ENCODE measurements at regions not wholly inside any gene's neighbourhood (a gene's known extent, or its start where the extent isn't known, plus 50 kb on each side); places are given as distances from the start of the nearest gene placed in this dataset.
A peak's percentile ranks its signal among the peaks of the same experiment; 100 is the strongest.

DNA sequence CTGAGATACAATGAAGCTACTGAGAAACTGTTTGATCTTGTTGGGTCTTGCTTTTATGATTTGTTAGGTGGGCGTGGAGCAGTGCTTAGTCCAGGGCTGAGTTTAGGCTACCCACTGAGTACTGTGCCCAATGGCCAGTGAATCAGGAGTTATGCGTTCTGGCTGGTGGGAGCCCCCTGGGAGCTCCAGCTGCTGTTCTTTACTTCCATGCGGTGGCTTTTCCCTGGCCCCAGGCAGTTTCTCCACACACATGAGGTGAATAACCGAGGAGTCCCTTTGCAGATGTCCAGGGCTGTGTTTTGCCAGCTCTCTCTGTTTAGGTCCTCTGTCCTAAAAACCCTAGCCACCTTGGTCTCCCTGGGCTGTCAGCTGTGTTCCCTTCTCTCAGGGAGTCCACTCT is 106.5 kb downstream of the KLF13 start:
- Mint-ChIP-seq H3K36me3 (ENCODE audit: low read depth) (no peaks in the 10 kb centered on the region), H3K27me3 (no peaks in the 10 kb centered on the region), H3K27ac (peak overlapping the region; percentile 24), H3K4me1 (peaks cover 46% of the 10 kb centered on the region), H3K9me3 (no peaks in the 10 kb centered on the region), H3K4me3 (no peak overlapping the region)
- ATAC-seq (ENCODE audit: low read depth) (no peak), DNase-seq (no peak)
- TF ChIP-seq, protein P1, sequence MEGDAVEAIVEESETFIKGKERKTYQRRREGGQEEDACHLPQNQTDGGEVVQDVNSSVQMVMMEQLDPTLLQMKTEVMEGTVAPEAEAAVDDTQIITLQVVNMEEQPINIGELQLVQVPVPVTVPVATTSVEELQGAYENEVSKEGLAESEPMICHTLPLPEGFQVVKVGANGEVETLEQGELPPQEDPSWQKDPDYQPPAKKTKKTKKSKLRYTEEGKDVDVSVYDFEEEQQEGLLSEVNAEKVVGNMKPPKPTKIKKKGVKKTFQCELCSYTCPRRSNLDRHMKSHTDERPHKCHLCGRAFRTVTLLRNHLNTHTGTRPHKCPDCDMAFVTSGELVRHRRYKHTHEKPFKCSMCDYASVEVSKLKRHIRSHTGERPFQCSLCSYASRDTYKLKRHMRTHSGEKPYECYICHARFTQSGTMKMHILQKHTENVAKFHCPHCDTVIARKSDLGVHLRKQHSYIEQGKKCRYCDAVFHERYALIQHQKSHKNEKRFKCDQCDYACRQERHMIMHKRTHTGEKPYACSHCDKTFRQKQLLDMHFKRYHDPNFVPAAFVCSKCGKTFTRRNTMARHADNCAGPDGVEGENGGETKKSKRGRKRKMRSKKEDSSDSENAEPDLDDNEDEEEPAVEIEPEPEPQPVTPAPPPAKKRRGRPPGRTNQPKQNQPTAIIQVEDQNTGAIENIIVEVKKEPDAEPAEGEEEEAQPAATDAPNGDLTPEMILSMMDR (IDR thresholded peaks at IDR 0.05): no peak
- ChIA-PET CTCF (interaction anchor here (0.8 to 0.9 kb wide), 2 partner anchors 10 to 68 kb away, joined by 3 read pairs; no protein-coding TSS in a partner anchor), POLR2A (interaction anchor here (0.9 kb wide), 1 partner anchor 55 kb away, joined by 3 read pairs; no protein-coding TSS in a partner anchor)
- intact Hi-C loops (cut with micrococcal nuclease): no loop called here

DNA sequence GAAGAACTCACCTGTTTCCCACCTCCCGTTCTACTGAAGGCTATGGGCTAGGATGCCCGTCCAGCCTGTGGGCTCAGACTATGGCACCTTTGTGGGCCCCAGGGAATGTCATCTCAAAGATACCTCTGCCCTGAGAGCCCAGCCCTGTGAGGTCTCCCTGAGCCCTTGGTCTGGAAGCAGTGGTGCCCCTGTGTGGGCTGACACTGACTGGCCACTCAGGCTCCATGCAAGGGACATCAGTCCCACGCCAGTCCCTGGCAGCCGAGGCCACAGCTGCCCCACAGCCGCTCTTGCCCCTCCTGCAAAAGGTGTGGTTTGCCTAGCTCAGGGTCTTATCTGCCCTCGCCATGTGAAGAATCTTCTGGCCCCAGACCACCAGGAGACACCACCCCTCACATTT is 106.9 kb downstream of the KLF13 start:
- no peak overlapping the region for H3K4me3 Mint-ChIP-seq
- ATAC-seq (ENCODE audit: low read depth) (no peak), DNase-seq (no peak)
- H3K27me3 Mint-ChIP-seq: no peaks in the 10 kb centered on the region
- CTCF ChIA-PET: interaction anchor here (0.9 to 5.8 kb wide), 2 partner anchors 68 to 220 kb away, joined by 3 to 69 read pairs; no protein-coding TSS in a partner anchor
- no peaks in the 10 kb centered on the region for H3K9me3 Mint-ChIP-seq
- POLR2A ChIA-PET: interaction anchor here (1.3 to 5.8 kb wide), 4 partner anchors 39 to 169 kb away, joined by 4 to 125 read pairs (median 50); partner anchors contain the start of gene KLF13
- H3K36me3 Mint-ChIP-seq (ENCODE audit: low read depth): no peaks in the 10 kb centered on the region
- TF ChIP-seq, protein P1 (IDR thresholded peaks at IDR 0.05): no peak
- peaks cover 51% of the 10 kb centered on the region for H3K4me1 Mint-ChIP-seq
- intact Hi-C loops (cut with micrococcal nuclease): no loop called here
- H3K27ac Mint-ChIP-seq: peak overlapping the region; percentile 91

DNA sequence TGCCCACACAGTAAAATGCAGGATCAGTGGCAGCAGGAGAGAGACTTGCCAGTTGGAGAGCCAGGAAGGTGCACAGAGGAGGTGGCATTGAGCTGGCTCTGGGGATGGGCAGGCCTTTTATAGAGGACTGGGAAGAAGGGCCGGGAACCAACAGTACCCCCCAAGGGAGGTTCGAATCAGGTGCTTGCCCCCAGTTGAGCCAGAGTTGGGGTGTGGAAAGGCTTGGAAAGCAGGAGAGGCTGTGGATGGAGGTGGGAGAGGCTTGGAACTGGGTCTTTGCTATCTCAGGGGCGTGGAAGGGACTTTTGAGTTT is 107.6 kb downstream of the KLF13 start:
- TF ChIP-seq, protein P1 (IDR thresholded peaks at IDR 0.05): no peak
- CTCF ChIA-PET: interaction anchor here (0.9 to 9.2 kb wide), 22 partner anchors 21 to 305 kb away, joined by 3 to 226 read pairs (median 7); partner anchors contain the start of gene KLF13

DNA sequence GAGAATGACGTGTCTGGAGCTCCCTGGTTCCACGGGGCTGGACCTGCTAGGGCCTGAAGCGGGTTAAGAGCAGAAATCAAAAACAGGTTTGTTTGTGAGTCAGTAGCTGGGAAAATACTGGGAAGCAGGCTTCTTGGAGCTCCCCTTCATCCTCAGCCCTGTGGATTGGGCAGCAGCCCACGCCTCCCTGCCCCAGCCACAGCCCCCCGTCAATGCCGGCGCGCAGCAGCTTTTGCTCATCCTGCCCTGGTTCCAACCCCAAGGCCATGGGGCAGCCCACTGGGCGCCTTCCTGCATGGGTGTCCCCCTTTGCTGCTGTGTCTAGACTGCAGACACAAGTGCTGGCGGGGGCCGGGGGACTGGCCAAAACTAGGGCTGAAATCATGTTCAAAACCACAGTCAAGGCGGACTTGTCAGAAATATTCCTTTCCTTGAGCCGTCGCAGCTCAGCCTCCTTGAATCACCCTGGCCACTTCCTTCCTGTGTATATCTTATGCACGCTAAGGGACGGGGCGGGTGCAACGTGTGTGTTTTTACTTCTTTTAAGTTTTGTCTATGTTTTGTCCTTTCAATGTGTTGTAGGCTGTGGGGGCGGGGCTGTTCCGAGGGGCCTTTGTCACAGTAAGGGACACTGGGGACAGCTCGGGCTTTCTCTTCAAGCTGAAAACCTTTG is 108.1 kb downstream of the KLF13 start:
- H3K27me3 Mint-ChIP-seq: no peaks in the 10 kb centered on the region
- ChIA-PET POLR2A (interaction anchor here (0.6 to 5.8 kb wide), 34 partner anchors 8 to 643 kb away, joined by 3 to 125 read pairs (median 4); partner anchors contain the start of genes KLF13 and MTMR10), CTCF (interaction anchor here (0.6 to 9.2 kb wide), 30 partner anchors 9 to 305 kb away, joined by 3 to 226 read pairs (median 5); partner anchors contain the start of gene KLF13)
- no peaks in the 10 kb centered on the region for H3K9me3 Mint-ChIP-seq
- DNase-seq (peak; percentile 56), ATAC-seq (ENCODE audit: low read depth) (peak; percentile 60)
- H3K4me1 Mint-ChIP-seq: peaks cover 62% of the 10 kb centered on the region
- intact Hi-C loops (cut with micrococcal nuclease): loop anchor here (1.0 to 2.0 kb wide), 11 partner anchors 40 to 234 kb away; partner anchors contain the start of gene KLF13
- H3K36me3 Mint-ChIP-seq (ENCODE audit: low read depth): no peaks in the 10 kb centered on the region
- peak overlapping the region; percentile 91 for H3K27ac Mint-ChIP-seq
- TF ChIP-seq, protein P1 (IDR thresholded peaks at IDR 0.05): no peak
- H3K4me3 Mint-ChIP-seq: peak overlapping the region; percentile 80

More for the DNA sequence above, 107.6 kb downstream of the KLF13 start:
- Mint-ChIP-seq H3K27me3 (no peaks in the 10 kb centered on the region), H3K36me3 (ENCODE audit: low read depth) (no peaks in the 10 kb centered on the region), H3K4me1 (peaks cover 58% of the 10 kb centered on the region), H3K4me3 (peak overlapping the region; percentile 80), H3K9me3 (no peaks in the 10 kb centered on the region), H3K27ac (peak overlapping the region; percentile 91)
- intact Hi-C loops (cut with micrococcal nuclease): loop anchor here (2.0 kb wide), 1 partner anchor 81 kb away; no protein-coding TSS in a partner anchor
- POLR2A ChIA-PET: interaction anchor here (0.7 to 5.8 kb wide), 26 partner anchors 8 to 442 kb away, joined by 3 to 125 read pairs (median 5); partner anchors contain the start of genes KLF13 and MTMR10
- ATAC-seq (ENCODE audit: low read depth): no peak
- no peak for DNase-seq

Data from activated B cell treated with CpG ODN at 0.5 μM for 24 hours (primary cell).